GM19035 (cell line): ENCODE measurements at regions not wholly inside any gene's neighbourhood (a gene's known extent, or its start where the extent isn't known, plus 50 kb on each side); places are given as distances from the start of the nearest gene placed in this dataset.

ENCODE experiments used
- ATAC-seq: cut with Tn5 transposase; IDR thresholded peaks from one replicate; pipeline ENCODE4 v1.9.1; 2021; ENCODE audit not compliant: unreplicated experiment

DNA sequence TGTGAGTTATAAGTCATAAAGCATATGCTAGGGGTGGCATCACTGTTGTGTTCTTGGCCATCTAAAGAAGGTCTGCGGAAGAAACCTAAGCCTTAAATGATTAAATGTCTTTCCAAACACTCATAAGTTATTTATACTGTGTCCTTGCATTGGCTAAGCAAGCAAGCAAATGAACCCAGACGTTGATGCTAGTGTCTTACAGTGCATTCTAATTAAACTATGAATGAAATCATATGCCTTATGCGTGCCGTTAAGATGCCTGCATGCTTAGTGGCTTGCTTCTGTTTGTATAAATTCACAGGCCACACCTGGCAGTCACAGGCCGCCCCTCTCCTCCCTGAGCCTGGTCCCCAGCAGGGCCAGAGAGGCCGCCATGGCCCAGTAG lies 49.9 kb downstream of the RIN2 start:
- ATAC-seq: no peak

DNA sequence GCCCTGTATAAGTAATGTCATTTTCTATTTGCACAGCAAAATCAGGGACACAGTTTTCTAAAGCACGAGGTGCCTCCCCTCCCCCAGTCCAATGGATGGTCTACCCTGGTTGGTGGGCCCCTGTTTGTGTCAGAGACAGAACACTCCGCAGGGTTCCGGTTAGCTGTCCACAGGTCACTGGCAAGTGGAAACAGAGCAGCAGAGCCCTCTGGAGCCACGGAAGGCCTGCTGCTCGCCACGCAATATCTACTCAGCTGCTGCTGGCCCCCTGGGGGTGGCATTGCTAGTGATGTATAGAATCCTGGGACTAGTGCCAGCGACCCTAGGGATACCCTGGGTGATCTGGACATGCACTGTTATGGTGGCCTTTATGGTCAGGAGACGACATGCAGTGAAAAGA lies 50.4 kb downstream of the RIN2 start:
- ATAC-seq: no peak

DNA sequence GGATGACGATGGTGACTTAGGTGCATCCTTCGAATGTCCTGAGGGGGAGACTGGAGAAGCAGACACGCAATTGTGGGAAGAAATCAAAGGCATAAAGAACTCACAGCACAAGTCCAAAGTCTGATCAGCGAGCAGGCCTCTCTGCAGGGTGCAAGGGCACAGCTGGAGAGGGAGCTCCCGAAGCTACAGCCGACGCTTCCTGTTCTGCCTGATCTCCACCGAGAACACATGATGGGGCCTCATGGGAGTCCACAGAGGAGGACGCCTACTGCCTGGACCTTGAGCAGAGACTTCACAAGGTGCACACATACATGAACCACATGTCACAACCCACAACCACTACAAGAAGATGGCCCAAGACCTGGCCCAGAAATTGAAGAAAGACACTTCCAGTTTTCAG lies 51.4 kb downstream of the RIN2 start:
- no peak for ATAC-seq

DNA sequence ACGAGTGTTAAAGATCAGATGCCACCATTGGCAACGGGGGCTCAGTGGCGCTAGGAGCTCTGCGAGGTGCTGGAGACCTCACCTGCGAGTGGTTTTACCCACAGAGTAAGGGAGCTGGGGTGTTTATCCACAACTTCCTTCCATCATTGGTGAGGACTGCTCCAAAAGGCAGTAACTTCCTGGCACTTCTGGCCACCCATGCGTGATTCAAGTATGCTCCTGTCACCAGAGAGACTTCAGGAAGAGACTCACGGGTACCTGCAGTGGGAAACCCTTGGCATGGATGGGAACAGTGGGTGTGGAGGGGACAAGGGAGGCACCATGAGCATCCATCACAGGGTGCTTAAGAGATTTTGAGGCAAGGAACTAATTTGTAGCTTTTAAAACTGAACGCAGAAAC lies 53.2 kb downstream of the RIN2 start:
- no peak for ATAC-seq

DNA sequence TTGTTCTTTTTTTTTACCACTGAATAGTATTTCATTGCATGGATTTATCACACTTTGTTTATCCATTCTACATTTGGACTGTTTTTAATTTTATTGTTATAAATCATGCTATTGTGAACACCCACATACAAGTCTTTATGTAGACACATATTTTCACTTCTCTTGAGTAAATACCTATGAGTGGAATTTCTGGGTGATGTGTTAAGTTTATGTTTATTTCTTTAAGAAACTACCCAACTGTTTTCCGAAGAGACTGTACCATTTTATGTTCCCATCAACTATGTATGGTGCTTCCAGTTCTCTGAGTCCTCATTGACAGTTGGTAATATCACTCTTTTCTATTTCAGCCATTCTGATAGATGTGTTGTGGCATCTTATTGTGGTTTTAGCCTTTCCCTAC lies 54.0 kb downstream of the RIN2 start:
- no peak for ATAC-seq

DNA sequence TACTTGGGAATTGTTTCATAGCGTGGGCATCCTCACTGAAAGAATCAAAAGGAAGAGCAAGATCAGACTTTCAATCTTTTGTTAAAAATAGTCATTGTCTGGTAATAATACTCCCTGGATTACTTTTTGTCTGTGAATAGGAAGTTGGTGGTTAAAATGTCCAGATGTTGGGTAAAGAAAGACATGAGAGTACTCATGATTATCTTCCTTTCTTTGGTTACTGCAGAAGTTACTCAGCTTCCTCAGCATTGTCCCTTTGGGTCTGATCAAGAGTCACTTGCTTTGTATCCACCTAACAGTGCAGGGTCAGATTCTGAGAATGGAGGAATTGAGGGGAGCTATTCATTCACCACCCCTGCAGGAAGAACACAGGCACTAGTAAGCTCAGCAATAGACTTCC lies 54.6 kb downstream of the RIN2 start:
- ATAC-seq: no peak

DNA sequence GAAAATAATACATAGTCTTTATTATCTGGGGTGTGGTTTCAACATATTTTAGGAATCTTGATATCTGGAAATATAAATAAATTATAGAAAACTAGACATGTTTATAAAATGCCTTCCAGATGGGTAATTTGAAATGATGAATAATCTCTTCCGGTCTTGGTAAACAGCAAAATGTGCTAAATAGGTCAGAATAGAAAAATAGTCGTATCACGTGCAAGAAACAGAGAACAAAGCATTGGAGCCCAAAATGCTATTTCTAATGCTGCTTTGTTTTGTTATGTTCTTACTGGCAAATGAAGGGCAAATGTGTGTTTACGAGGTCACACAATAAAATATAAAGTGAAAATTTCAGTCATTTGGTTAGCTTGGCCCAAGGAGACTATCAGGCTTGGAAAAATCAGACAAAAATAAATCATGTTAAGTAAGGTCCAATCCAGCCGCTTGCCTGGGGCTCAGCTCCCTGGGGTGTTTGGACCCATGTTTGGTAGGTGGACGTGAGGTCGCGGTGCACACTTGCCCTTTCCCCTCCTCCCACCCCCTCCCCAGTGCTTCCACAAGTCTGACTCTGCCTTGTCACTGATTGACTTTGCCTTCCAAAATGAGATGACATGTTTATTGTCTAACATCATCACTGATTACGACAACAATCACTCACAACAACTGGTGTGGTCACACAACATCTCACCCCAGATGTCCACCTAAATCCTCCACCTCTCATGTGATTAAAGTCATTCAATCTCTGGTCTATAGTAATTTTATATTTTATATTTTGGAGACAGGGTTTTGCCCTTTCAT lies 56.0 kb downstream of the RIN2 start:
- ATAC-seq: no peak

DNA sequence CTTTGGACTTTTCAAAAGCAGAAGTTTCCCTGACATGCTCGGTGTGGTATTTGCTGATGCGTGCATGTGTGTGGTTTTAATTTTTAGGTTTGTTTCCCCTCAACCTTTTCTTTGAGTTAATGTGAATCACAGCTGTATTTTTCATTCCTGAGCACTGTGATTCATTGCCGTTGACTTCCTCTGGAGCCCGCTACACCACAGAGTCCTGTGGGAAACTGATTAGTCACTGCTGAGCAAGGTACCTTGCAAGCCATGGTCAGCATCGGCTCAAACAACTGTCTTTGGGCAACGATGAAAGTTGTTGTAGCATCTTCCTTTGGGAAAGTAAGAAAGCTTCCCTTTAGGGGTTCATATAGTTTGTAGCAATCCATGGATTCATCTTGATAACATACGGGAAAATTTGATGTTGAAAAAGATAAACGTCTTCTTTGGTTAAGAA lies 57.5 kb downstream of the RIN2 start:
- ATAC-seq: no peak

DNA sequence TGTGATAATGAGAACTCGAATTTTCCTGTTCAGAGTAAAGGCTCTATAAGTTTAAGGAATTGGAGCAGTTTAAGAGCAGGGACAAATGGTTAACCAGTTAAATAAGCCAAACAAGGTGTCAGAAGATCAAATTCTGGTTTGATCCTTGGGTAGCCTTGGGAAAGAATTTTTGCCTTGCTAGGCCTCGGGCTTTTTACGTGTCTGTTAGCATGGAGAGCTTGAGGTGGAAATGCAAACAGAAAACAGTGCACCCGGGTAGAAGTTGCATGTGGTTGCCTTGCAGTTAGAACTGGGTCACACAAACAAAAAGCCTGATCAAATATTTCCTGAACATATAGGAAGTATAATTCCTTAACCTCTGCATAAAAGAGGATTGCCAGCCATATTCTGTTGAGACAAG lies 58.3 kb downstream of the RIN2 start:
- ATAC-seq: no peak

DNA sequence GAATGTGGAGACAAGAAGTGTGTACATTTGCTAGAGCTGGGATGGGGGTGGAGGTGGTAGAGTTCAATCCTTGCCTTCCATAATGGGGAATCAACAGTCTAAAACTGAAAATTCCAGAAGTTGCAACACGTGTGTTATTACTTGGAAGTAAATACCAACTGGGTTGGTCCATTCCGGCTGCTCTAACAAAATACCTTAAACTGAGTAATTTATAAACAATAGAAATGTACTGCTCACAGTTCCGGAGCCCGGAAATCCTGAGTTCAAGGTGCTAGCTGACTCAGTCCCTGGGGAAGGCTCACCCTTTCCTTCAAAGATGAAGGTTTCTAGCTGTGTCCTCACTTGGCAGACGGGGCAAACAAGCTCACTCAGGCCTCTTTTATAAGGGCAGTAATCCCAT lies 59.0 kb downstream of the RIN2 start:
- ATAC-seq: no peak

DNA sequence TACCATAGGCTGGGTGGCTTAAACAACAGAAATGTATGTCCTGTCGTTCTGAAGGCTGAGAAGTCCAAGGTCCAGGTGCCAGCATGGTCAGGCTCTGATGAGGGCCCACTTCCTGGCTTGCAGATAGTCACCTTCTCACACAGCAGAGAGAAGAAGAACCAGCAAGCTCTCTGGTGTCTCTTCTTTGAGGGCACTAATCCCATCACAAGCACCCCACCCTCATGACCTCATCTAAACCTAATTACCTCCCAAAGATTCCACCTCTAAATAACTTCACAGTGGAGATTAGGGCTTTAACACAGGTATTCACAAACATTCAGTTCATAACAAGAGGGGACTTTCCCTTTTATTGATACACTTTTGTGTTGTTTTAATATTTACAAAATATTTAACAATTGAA lies 61.1 kb downstream of the RIN2 start:
- ATAC-seq: no peak

DNA sequence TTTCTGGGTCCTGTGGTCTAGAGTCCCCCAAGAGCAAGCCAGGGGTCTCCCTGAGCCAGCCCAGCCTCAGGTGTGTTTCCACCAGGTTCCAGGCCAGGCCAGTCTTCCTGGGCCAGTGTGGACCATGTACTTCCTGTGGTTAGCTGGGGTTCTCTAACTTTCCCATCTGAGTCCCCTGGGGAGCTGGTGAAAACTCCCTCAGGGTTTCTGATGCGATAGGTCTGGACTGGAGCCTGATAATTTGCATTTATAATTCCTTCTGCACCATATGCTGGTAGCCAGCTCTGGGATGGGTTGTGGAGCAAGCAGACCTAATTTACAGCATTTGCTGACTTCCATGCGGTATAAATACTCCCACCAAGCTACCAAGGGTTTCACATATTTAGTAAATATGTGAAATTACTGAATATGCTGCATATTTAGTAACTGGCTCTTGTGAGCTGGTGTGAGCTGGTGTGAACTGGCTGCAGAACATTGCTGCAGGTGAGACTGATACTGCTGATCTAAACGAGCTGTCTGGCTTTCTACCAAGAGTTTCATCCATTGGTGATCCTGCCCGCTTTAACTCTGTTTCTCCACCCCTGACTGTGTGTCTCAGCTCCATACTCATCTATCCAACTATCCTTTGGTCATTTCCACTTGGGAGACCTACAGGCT lies 62.6 kb downstream of the RIN2 start:
- ATAC-seq: no peak

DNA sequence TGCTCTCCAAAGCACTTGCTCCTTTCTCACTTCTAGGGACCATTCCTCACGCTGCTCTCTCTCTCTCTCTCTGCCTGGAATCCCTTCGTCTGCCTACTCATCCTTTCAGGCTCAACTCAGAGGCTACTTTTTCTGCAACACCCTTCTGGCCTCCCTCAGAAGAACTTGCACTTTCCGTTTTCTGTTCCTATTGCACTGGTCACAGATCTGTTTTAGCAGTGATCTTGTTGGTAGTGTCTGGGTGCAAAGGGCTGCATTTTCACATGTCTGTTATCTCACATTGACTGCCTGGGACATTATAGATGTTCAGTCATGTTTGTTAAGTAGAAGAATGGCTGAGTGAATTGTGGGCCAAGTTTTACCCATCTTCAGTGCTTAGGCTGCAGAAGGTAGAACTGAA lies 63.5 kb downstream of the RIN2 start:
- no peak for ATAC-seq

DNA sequence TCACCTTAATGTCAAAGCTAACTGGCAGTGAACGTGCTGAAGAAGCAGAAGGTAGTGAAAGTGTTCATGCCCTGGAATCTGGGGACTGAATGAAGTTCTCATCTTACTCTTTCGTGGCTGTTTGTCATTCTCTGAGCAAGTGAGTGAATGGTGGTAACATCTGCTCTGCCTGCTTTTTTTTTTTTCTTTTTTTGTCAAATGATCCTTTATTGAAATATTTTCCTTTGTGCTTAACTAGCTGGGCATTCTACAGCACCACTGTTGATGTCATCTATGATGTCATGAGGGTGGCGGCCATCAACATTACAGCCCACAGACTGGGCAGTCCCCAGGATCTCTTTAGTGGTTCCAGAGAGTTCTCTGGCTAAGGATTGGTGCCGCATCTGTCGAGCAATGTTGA lies 65.2 kb downstream of the RIN2 start:
- ATAC-seq: no peak

DNA sequence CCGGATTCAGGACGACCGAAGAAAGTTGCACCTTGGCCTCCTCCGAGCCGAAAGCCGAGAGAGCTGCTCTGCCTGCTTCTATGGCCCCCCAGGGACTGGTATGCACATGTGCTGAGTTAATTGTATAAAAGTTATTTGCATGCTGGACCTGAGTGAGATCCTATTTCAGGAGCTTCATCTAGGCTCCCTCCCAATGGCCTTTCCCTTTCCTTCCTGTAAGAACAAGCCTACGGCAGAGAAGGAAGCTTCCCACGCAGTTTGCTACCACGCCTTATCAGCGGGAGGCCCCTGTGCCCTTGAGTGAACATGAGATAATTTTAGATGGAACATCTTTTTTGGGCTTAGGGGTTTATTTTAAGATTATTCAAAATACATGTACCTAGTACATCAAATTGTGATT lies 65.9 kb downstream of the RIN2 start:
- ATAC-seq: no peak

DNA sequence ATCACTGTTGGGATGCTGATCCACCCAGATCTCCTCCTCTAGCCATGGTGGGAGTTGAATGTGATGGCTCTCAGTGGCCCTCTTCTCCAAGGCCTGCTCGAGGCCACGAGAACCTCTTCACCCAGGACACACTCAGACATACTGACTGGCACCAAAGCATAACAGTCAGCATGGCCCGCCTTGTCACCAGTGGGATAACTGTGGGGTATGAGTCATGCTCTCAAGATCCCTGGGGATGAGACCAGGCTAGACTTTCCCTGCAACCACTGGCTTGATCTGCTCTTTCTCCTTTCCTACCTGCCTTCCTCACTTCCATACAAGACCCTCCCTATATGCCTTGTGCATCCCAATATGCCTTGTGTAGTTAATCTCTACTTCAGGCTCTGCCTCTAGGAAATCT lies 66.8 kb downstream of the RIN2 start:
- no peak for ATAC-seq

DNA sequence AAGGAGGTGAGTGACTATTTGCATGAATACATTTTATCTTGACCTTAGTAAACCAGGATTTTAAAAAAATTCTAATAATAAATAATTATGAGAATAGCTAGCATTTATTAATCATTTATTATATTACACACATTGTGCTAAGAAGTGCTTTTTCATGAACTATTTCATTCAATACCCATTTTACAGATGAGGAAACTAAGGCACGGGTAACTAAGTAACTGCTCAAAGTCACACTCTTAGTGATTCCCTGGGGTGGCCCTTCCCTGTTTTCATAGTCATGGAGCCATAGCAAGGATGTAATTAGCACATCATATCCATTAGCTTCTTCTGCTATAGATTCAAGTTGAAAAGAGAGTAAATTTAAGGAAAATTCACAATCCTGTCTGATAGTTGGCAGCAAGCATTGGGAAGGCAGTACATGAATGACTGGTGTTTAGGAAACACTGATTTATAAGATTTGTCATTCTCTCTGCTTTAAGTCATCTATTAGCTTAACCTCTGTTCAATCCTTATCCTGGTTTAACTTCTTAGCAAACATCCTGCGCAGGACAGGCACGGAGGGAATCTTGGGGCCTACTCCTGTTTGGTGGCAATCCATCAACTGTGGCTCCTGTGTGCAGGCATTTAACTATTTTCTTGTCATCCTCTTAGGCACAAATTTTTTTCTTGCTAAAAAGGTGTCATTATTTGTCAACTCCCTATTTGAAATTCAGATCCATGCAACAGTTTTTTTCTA lies 68.3 kb downstream of the RIN2 start:
- no peak for ATAC-seq

DNA sequence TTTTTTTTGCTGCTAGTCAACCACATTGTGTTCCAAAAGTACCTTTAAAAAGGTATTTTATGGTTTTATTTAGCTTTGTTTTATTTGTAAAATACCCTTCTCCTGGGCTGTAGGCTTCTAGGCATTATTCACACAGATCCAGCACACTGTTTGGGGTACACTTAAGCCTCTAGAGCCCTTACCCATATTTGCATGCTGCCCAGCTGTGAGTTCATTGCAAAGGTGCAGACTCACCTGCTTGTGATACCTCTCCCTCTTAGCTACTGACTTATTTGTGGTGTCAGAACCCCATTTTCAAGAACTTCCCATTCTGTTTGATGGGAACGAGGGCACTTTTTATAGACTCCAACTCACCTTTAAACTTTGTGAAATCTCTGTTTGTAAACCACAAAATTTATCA lies 69.8 kb downstream of the RIN2 start:
- ATAC-seq: peak; percentile 15

DNA sequence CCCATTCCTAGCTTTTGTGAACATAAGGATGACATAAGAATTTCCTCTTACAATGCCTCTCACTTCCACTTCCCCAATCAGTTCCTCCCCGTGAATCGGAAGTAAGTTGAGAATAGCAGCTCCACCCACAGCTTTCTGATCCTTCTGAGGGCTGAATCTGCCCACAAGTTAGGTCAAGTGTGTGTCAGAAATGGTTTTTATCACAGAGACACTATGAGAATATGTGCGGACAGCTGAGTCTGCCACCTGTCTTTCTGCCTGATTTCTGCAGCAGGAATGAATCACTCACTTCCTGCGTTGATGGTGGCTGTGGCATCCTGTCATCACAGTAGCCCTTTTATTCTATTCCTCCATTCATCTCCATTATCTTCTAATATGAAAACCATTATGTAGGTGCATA lies 70.2 kb downstream of the RIN2 start:
- peak; percentile 85 for ATAC-seq

DNA sequence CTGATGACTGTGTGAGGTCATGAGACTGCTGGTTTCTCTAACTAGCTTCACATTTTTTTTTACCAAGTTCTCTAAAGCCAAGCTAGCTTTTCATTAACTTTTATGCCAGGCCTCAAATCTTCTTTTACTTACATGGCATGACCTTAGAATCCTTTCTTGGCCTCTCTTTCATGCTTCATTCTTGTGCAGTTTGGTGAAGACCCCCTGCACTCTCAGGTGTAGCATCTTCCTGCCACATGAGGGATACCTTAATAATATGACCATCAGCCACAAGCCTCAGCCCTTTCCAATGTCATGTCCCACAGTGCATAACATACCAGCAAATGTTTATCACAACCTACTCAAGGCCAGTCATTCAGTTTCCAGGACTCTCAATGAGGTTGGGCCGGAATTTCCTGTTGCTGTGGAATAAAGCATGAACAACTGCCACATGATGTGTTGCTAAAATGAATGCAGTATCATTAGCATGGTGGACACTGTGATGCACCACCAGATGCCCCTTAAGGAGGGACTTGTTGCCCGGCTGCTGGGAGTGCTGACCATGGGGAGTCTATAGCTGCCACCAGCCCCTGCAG lies 72.2 kb downstream of the RIN2 start:
- ATAC-seq: no peak

DNA sequence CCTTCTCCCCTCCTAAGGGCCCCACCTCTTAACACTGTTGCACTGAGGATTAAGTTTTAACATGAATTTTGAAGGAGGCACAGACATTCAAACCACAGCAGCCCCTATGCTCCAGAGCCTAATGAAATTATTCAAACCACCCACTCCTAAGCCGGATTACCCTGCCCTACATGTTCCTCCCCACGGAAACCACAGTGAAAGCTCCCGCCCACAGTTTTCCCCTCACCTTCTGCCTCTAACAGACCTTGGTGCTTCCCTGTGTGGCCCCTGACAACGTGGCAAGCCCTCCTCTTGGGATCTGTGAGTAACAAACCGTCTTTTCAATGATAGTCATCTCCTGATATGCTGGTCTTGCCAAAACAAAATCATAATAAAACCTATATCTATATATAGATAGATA lies 74.8 kb downstream of the RIN2 start:
- no peak for ATAC-seq

DNA sequence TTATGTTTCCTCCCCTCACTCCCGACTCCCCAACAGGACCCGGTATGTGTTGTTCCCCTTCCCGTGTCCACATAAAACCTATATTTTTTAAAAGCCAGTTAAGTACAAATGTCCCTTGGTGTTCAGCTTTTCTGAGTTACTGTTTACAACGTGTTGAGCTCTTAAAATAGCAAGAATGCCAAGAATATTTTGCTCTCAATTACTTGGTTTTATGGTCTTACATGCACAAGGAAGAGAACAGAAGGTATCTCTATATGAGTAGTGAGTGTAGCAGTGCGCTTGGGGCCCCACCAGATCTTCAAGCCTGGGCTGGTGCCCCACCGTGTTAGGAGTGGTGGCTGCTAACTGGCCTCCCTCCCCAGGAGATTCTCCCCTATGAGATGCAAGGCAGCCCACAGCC lies 75.3 kb downstream of the RIN2 start:
- no peak for ATAC-seq
